HEK293 (cell line): ENCODE measurements at regions not wholly inside any gene's neighbourhood (a gene's known extent, or its start where the extent isn't known, plus 50 kb on each side); places are given as distances from the start of the nearest gene placed in this dataset.

ENCODE experiments used
- CTCF ChIA-PET: fragments of 350-600 bp; formaldehyde crosslinking; extraction: SDS; loops from one replicate; lab custom pipeline; 2021; ENCODE audit warnings: antibody characterized with exemption; lab: Yijun Ruan, JAX
- POLR2A ChIA-PET: fragments of 300-600 bp; formaldehyde crosslinking; extraction: SDS; loops from one replicate; lab custom pipeline; 2020; ENCODE audit warnings: antibody characterized with exemption, inconsistent platforms; lab: Yijun Ruan, JAX
- H3K27ac ChIP-seq: fragments of 200-500 bp; sonication (Bioruptor generic); 2 replicates; pipeline ENCODE4 v1.5.1; 2014; ENCODE audit warnings: low read depth, low read length, control low read depth, inconsistent platforms; ENCODE audit errors: extremely low read depth
- H3K36me3 ChIP-seq, 2 experiments: fragments of 200-500 bp in 1 of 2; sonication (Bioruptor generic) in 1 of 2; 1 replicate in 1 of 2; 2 replicates in 1 of 2; pipeline ENCODE4 v1.5.1; 2014 to 2017; ENCODE audit warnings: inconsistent platforms in 2 of 2, low read length in 2 of 2; ENCODE audit not compliant: control insufficient read depth in 2 of 2, insufficient read depth in 1 of 2
- H3K4me1 ChIP-seq: fragments of 200-500 bp; sonication (Bioruptor generic); 2 replicates; pipeline ENCODE4 v1.5.1; 2014; ENCODE audit warnings: mild to moderate bottlenecking, low read length, inconsistent platforms; ENCODE audit not compliant: control insufficient read depth, insufficient read depth
- H3K4me3 ChIP-seq: 2 replicates; pipeline ENCODE4 v1.5.1; 2011; ENCODE audit warnings: low read depth, mild to moderate bottlenecking, control low read depth, low read length, moderate library complexity
- H3K9me3 ChIP-seq: fragments of 200-500 bp; sonication (Bioruptor generic); 2 replicates; pipeline ENCODE4 v1.5.1; 2014; ENCODE audit warnings: low read depth, low read length, inconsistent platforms; ENCODE audit not compliant: control insufficient read depth, insufficient read depth
- BCL11A ChIP-seq: fragments of 450-650 bp; formaldehyde crosslinking; IDR thresholded peaks from 2 replicates; pipeline ENCODE4 v1.5.1; 2016; ENCODE audit warnings: low read depth, missing biosample characterization, missing genetic modification characterization
- GLIS1 ChIP-seq: fragments of 450-650 bp; formaldehyde crosslinking; IDR thresholded peaks from 2 replicates; pipeline ENCODE4 v1.5.1; 2016; ENCODE audit warnings: missing biosample characterization, missing genetic modification characterization
- KLF1 ChIP-seq: fragments of 450-650 bp; formaldehyde crosslinking; IDR thresholded peaks from 2 replicates; pipeline ENCODE4 v1.5.1; 2016; ENCODE audit warnings: missing biosample characterization, missing genetic modification characterization
- MYNN ChIP-seq: fragments of 450-650 bp; formaldehyde crosslinking; IDR thresholded peaks from 2 replicates; pipeline ENCODE4 v1.5.1; 2016; ENCODE audit warnings: missing biosample characterization, missing genetic modification characterization, borderline replicate concordance
- SP7 ChIP-seq: fragments of 450-650 bp; formaldehyde crosslinking; IDR thresholded peaks from 2 replicates; pipeline ENCODE4 v1.5.1; 2016; ENCODE audit warnings: missing biosample characterization, missing genetic modification characterization
- WT1 ChIP-seq: fragments of 450-650 bp; formaldehyde crosslinking; IDR thresholded peaks from 2 replicates; pipeline ENCODE4 v1.5.1; 2016; ENCODE audit warnings: missing biosample characterization, missing genetic modification characterization
- ZBTB1 ChIP-seq: fragments of 450-650 bp; formaldehyde crosslinking; IDR thresholded peaks from 2 replicates; pipeline ENCODE4 v1.5.1; 2016; ENCODE audit warnings: missing biosample characterization, missing genetic modification characterization
- ZBTB17 ChIP-seq: fragments of 450-650 bp; formaldehyde crosslinking; IDR thresholded peaks from 2 replicates; pipeline ENCODE4 v1.5.1; 2016; ENCODE audit warnings: missing biosample characterization, missing genetic modification characterization
- ZBTB20 ChIP-seq: fragments of 450-650 bp; formaldehyde crosslinking; IDR thresholded peaks from 2 replicates; pipeline ENCODE4 v1.5.1; 2016; ENCODE audit warnings: missing biosample characterization, missing genetic modification characterization
- ZBTB21 ChIP-seq: fragments of 450-650 bp; formaldehyde crosslinking; IDR thresholded peaks from 2 replicates; pipeline ENCODE4 v1.5.1; 2017; ENCODE audit warnings: missing biosample characterization, missing genetic modification characterization
- ZNF140 ChIP-seq: fragments of 450-650 bp; formaldehyde crosslinking; IDR thresholded peaks from 2 replicates; pipeline ENCODE4 v1.5.1; 2016; ENCODE audit warnings: missing biosample characterization, missing genetic modification characterization
- ZNF174 ChIP-seq: fragments of 450-650 bp; formaldehyde crosslinking; IDR thresholded peaks from 2 replicates; pipeline ENCODE4 v1.5.0; 2017; ENCODE audit warnings: missing biosample characterization, mild to moderate bottlenecking, missing genetic modification characterization
- ZNF175 ChIP-seq: fragments of 450-650 bp; formaldehyde crosslinking; IDR thresholded peaks from 2 replicates; pipeline ENCODE4 v1.5.1; 2016; ENCODE audit warnings: missing biosample characterization, missing genetic modification characterization
- ZNF335 ChIP-seq: fragments of 450-650 bp; formaldehyde crosslinking; conservative IDR thresholded peaks from 2 replicates; pipeline ENCODE4 v1.5.1; 2016; ENCODE audit warnings: missing biosample characterization, missing genetic modification characterization
- ZNF514 ChIP-seq: fragments of 450-650 bp; formaldehyde crosslinking; IDR thresholded peaks from 2 replicates; pipeline ENCODE4 v1.5.1; 2016; ENCODE audit warnings: missing biosample characterization, missing genetic modification characterization
- ZNF548 ChIP-seq: fragments of 450-650 bp; formaldehyde crosslinking; IDR thresholded peaks from 2 replicates; pipeline ENCODE4 v1.5.1; 2016; ENCODE audit warnings: missing biosample characterization, missing genetic modification characterization
- ZNF596 ChIP-seq: fragments of 450-650 bp; IDR thresholded peaks from 2 replicates; pipeline ENCODE4 v1.5.0; 2018; ENCODE audit warnings: missing biosample characterization, mild to moderate bottlenecking, missing genetic modification characterization, moderate library complexity
- ZNF629 ChIP-seq: fragments of 450-650 bp; formaldehyde crosslinking; IDR thresholded peaks from 2 replicates; pipeline ENCODE4 v1.5.1; 2017; ENCODE audit warnings: missing biosample characterization, missing genetic modification characterization
- ZSCAN23 ChIP-seq: fragments of 450-650 bp; formaldehyde crosslinking; IDR thresholded peaks from 2 replicates; pipeline ENCODE4 v1.5.1; 2016; ENCODE audit warnings: missing biosample characterization, missing genetic modification characterization
- ZXDB ChIP-seq: fragments of 450-650 bp; formaldehyde crosslinking; IDR thresholded peaks from 2 replicates; pipeline ENCODE4 v1.5.1; 2016; ENCODE audit warnings: missing biosample characterization, missing genetic modification characterization
- TF ChIP-seq, protein P1 (sequence below): fragments of 450-650 bp; formaldehyde crosslinking; IDR thresholded peaks from 2 replicates; pipeline ENCODE4 v1.5.1; 2017; ENCODE audit warnings: missing biosample characterization, missing genetic modification characterization
- TF ChIP-seq, protein P2 (sequence below): fragments of 450-650 bp; formaldehyde crosslinking; IDR thresholded peaks from 2 replicates; pipeline ENCODE4 v1.5.1; 2016; ENCODE audit warnings: missing biosample characterization, missing genetic modification characterization
- TF ChIP-seq, protein P3 (sequence below): fragments of 450-650 bp; formaldehyde crosslinking; IDR thresholded peaks from 2 replicates; pipeline ENCODE4 v1.5.1; 2016; ENCODE audit warnings: missing biosample characterization, missing genetic modification characterization
- TF ChIP-seq, protein P4 (sequence below): IDR thresholded peaks from 2 replicates; pipeline ENCODE4 v1.6.1; 2011; ENCODE audit warnings: mild to moderate bottlenecking, low read depth, low read length, borderline replicate concordance
- TF ChIP-seq, protein P5 (sequence below): fragments of 450-650 bp; formaldehyde crosslinking; IDR thresholded peaks from 2 replicates; pipeline ENCODE4 v1.5.1; 2016; ENCODE audit warnings: missing biosample characterization, missing genetic modification characterization

DNA sequence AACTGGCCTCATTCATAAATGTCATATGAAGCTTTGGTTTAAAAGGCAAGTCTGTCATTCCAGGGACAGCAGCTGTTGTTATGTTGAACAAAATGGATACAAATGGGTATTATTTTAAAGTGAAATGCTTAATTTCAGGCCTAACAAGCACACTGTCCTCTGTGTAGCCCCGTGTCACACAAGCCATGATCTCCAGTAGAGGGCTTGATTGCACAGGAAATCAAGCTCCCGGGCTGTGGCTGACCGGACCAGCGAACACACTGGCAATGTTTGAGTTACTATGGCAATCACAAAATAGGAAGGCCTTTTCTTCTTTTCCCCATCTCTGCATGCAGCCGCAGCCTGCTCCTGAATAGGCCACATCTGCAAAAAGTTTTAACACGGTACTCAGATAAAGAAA lies 64.0 kb upstream of the GSX1 start:
- TF ChIP-seq, protein P1, sequence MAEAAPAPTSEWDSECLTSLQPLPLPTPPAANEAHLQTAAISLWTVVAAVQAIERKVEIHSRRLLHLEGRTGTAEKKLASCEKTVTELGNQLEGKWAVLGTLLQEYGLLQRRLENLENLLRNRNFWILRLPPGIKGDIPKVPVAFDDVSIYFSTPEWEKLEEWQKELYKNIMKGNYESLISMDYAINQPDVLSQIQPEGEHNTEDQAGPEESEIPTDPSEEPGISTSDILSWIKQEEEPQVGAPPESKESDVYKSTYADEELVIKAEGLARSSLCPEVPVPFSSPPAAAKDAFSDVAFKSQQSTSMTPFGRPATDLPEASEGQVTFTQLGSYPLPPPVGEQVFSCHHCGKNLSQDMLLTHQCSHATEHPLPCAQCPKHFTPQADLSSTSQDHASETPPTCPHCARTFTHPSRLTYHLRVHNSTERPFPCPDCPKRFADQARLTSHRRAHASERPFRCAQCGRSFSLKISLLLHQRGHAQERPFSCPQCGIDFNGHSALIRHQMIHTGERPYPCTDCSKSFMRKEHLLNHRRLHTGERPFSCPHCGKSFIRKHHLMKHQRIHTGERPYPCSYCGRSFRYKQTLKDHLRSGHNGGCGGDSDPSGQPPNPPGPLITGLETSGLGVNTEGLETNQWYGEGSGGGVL (tag by site-specific recombination) = no peak
- TF ChIP-seq ZNF174 (tag by site-specific recombination) = no peak
- TF ChIP-seq, protein P2, sequence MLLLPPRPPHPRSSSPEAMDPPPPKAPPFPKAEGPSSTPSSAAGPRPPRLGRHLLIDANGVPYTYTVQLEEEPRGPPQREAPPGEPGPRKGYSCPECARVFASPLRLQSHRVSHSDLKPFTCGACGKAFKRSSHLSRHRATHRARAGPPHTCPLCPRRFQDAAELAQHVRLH (tag by site-specific recombination) = no peak
- TF ChIP-seq ZXDB (tag by site-specific recombination) = no peak
- no peak for TF ChIP-seq ZNF335 (tag by site-specific recombination)
- no peak for TF ChIP-seq MYNN
- no peak for TF ChIP-seq WT1 (tag by site-specific recombination)
- no peaks in the 10 kb centered on the region for H3K36me3 ChIP-seq
- no peak overlapping the region for H3K27ac ChIP-seq
- no peaks in the 10 kb centered on the region for H3K4me1 ChIP-seq
- H3K4me3 ChIP-seq = no peak overlapping the region
- ChIA-PET CTCF (interaction anchor here (1.8 kb wide), 1 partner anchor 98 kb away, joined by 4 read pairs; no protein-coding TSS in a partner anchor), POLR2A (no interaction called here)
- no peaks in the 10 kb centered on the region for H3K9me3 ChIP-seq

DNA sequence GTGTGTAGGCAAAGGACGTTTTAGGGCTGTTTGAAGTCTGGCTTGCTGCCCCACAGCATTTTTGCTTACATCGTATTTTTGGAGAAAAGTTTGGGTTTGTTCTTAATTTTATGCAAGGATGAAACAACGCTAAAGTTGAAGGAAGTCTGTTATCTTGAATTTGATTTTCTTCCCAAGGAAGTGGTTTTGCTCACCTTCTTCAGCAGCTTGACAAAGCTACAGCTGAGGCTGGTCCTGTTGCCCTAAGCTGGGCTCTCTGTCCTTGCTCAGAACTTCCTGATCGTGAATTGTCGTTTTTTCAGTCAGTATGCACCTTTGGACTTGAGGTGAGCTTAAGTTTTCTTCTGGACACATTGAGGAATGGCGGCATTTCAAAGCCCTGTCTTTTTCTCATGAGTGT lies 62.1 kb upstream of the GSX1 start:
- ChIA-PET POLR2A (no interaction called here), CTCF (interaction anchor here (0.7 kb wide), 1 partner anchor 150 kb away, joined by 4 read pairs; no protein-coding TSS in a partner anchor)

More for the DNA sequence above, 62.1 kb upstream of the GSX1 start:
- TF ChIP-seq, protein P3, sequence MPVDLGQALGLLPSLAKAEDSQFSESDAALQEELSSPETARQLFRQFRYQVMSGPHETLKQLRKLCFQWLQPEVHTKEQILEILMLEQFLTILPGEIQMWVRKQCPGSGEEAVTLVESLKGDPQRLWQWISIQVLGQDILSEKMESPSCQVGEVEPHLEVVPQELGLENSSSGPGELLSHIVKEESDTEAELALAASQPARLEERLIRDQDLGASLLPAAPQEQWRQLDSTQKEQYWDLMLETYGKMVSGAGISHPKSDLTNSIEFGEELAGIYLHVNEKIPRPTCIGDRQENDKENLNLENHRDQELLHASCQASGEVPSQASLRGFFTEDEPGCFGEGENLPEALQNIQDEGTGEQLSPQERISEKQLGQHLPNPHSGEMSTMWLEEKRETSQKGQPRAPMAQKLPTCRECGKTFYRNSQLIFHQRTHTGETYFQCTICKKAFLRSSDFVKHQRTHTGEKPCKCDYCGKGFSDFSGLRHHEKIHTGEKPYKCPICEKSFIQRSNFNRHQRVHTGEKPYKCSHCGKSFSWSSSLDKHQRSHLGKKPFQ (tag by site-specific recombination) = no peak
- TF ChIP-seq ZNF175 (tag by site-specific recombination) (no peak), BCL11A (tag by site-specific recombination) (no peak), ZNF514 (tag by site-specific recombination) (no peak), ZNF140 (no peak), ZNF596 (no peak), ZNF548 (tag by site-specific recombination) (no peak), GLIS1 (tag by site-specific recombination) (no peak), SP7 (tag by site-specific recombination) (no peak), ZSCAN23 (tag by site-specific recombination) (no peak), KLF1 (tag by site-specific recombination) (no peak), ZBTB20 (tag by site-specific recombination) (no peak), ZNF629 (tag by site-specific recombination) (no peak), ZXDB (tag by site-specific recombination) (no peak), ZBTB21 (tag by site-specific recombination) (no peak), ZBTB1 (no peak), ZBTB17 (tag by site-specific recombination) (no peak)
- TF ChIP-seq, protein P4, sequence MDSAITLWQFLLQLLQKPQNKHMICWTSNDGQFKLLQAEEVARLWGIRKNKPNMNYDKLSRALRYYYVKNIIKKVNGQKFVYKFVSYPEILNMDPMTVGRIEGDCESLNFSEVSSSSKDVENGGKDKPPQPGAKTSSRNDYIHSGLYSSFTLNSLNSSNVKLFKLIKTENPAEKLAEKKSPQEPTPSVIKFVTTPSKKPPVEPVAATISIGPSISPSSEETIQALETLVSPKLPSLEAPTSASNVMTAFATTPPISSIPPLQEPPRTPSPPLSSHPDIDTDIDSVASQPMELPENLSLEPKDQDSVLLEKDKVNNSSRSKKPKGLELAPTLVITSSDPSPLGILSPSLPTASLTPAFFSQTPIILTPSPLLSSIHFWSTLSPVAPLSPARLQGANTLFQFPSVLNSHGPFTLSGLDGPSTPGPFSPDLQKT = no peak
- TF ChIP-seq, protein P5, sequence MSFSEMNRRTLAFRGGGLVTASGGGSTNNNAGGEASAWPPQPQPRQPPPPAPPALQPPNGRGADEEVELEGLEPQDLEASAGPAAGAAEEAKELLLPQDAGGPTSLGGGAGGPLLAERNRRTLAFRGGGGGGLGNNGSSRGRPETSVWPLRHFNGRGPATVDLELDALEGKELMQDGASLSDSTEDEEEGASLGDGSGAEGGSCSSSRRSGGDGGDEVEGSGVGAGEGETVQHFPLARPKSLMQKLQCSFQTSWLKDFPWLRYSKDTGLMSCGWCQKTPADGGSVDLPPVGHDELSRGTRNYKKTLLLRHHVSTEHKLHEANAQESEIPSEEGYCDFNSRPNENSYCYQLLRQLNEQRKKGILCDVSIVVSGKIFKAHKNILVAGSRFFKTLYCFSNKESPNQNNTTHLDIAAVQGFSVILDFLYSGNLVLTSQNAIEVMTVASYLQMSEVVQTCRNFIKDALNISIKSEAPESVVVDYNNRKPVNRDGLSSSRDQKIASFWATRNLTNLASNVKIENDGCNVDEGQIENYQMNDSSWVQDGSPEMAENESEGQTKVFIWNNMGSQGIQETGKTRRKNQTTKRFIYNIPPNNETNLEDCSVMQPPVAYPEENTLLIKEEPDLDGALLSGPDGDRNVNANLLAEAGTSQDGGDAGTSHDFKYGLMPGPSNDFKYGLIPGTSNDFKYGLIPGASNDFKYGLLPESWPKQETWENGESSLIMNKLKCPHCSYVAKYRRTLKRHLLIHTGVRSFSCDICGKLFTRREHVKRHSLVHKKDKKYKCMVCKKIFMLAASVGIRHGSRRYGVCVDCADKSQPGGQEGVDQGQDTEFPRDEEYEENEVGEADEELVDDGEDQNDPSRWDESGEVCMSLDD = no peak
- no peak overlapping the region for H3K4me3 ChIP-seq
- H3K36me3 ChIP-seq = no peaks in the 10 kb centered on the region
- H3K4me1 ChIP-seq = no peaks in the 10 kb centered on the region
- no peak overlapping the region for H3K27ac ChIP-seq
- H3K9me3 ChIP-seq = no peaks in the 10 kb centered on the region
